ENCODE measurements at regions not wholly inside any gene's neighbourhood (a gene's known extent, or its start where the extent isn't known, plus 50 kb on each side); places are given as distances from the start of the nearest gene placed in this dataset.

GRCh38 chr12:61011767-61012423 lies 1248.3 kb upstream of the USP15 start:
- WGBS, 2 donors, result 59 to 64% methylated on average over 2 of the region's 2 CpGs

DNA sequence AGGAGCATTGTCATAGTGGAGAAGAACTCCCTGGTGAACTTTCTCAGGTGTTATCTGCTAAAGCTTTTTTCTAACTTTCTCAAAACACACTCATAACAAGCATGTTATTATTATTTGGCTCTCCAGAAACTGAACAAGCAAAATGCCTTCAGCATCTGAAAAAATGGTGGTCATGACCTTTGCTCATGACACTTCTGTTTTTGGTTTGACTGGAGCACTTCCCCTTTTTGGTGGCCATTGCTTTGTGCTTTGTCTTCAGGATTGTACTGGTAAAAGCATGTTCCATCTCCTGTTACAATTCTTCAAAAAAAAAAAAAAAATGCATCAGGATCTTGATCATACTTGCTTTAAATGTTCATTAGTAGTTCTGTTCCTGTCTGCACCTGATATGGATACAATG lies 1241.6 kb upstream of the USP15 start:
- Histone ChIP-seq H3K4me1 (no peaks in the 10 kb centered on the region), H3K9me3 (peaks cover 0 to 6% (median 0%) of the 10 kb centered on the region in 4 donors), H3K36me3 (no peaks in the 10 kb centered on the region), H3K27ac (no peak overlapping the region), H3K27me3 (no peaks in the 10 kb centered on the region), H3K4me3 (no peak overlapping the region)
- no peak for ATAC-seq (ENCODE audit: low FRiP score in 2 of 2)
- DNase-seq, result no peak
- no peak for TF ChIP-seq POLR2A (IDR thresholded peaks at IDR 0.05)
- TF ChIP-seq, protein P1, sequence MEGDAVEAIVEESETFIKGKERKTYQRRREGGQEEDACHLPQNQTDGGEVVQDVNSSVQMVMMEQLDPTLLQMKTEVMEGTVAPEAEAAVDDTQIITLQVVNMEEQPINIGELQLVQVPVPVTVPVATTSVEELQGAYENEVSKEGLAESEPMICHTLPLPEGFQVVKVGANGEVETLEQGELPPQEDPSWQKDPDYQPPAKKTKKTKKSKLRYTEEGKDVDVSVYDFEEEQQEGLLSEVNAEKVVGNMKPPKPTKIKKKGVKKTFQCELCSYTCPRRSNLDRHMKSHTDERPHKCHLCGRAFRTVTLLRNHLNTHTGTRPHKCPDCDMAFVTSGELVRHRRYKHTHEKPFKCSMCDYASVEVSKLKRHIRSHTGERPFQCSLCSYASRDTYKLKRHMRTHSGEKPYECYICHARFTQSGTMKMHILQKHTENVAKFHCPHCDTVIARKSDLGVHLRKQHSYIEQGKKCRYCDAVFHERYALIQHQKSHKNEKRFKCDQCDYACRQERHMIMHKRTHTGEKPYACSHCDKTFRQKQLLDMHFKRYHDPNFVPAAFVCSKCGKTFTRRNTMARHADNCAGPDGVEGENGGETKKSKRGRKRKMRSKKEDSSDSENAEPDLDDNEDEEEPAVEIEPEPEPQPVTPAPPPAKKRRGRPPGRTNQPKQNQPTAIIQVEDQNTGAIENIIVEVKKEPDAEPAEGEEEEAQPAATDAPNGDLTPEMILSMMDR (IDR thresholded peaks at IDR 0.05), result no peak
- TF ChIP-seq POLR2AphosphoS5 (IDR thresholded peaks at IDR 0.05), result no peak
- no peak for TF ChIP-seq EP300 (IDR thresholded peaks at IDR 0.05)

More at GRCh38 chr12:61011767-61012423, 1248.3 kb upstream of the USP15 start:
- Histone ChIP-seq H3K27me3 (no peaks in the 10 kb centered on the region), H3K4me3 (no peak overlapping the region), H3K9me3 (no peaks in the 10 kb centered on the region), H3K4me1 (no peaks in the 10 kb centered on the region), H3K36me3 (no peaks in the 10 kb centered on the region), H3K27ac (no peak overlapping the region)
- TF ChIP-seq POLR2AphosphoS5 (IDR thresholded peaks at IDR 0.05), result no peak
- TF ChIP-seq, protein P1 (IDR thresholded peaks at IDR 0.05), result no peak
- no peak for TF ChIP-seq EP300 (IDR thresholded peaks at IDR 0.05)
- no peak for TF ChIP-seq POLR2A (IDR thresholded peaks at IDR 0.05)
- DNase-seq (no peak), ATAC-seq (ENCODE audit: low FRiP score in 2 of 2) (no peak)

- H3K9me3 ChIP-seq, result peaks cover 0 to 6% (median 0%) of the 10 kb centered on the region in 4 donors
- no peaks in the 10 kb centered on the region for H3K27me3 ChIP-seq
- TF ChIP-seq POLR2A (IDR thresholded peaks at IDR 0.05), result no peak
- no peak for TF ChIP-seq EP300 (IDR thresholded peaks at IDR 0.05)
- TF ChIP-seq POLR2AphosphoS5 (IDR thresholded peaks at IDR 0.05), result no peak
- TF ChIP-seq, protein P1 (IDR thresholded peaks at IDR 0.05), result no peak
- 87 to 89% methylated on average over 10 to 15 of the region's 15 CpGs for WGBS, 2 donors
- H3K4me1 ChIP-seq, result no peaks in the 10 kb centered on the region
- ATAC-seq (ENCODE audit: low FRiP score in 2 of 2) (peak; percentile 19 to 26), DNase-seq (peak in 1 of 2 donors; percentile 56)
- H3K36me3 ChIP-seq, result no peaks in the 10 kb centered on the region
- H3K4me3 ChIP-seq, result no peak overlapping the region
- H3K27ac ChIP-seq, result no peak overlapping the region
These were observed 1237.0 kb upstream of the USP15 start for GRCh38 chr12:61023231-61023630.

DNA sequence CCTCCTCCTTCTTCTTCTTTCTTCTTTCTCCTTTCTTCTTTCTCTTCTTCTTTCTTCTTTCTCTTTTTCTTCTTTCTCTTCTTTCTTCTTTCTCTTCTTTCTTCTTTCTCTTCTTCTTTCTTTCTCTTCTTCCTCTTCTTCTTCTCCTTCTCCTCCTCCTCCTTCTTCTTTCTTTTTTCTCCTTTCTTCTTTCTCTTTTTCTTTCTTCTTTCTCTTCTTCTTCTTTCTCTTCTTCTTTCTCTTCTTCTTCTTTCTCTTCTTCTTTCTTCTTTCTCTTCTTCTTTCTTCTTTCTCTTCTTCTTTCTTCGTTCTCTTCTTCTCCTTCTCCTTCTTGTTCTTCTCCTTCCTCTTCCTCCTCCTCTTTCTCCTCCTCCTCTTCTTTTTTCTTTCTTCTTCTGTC lies 1230.7 kb upstream of the USP15 start:
- no peak for TF ChIP-seq POLR2A (IDR thresholded peaks at IDR 0.05)
- TF ChIP-seq, protein P1 (IDR thresholded peaks at IDR 0.05), result no peak
- TF ChIP-seq POLR2AphosphoS5 (IDR thresholded peaks at IDR 0.05), result no peak
- TF ChIP-seq EP300 (IDR thresholded peaks at IDR 0.05), result no peak
- Histone ChIP-seq H3K36me3 (no peaks in the 10 kb centered on the region), H3K27me3 (no peaks in the 10 kb centered on the region), H3K4me3 (no peak overlapping the region), H3K4me1 (no peaks in the 10 kb centered on the region), H3K9me3 (no peaks in the 10 kb centered on the region), H3K27ac (no peak overlapping the region)
- 63 to 69% methylated on average over 1 of the region's 1 CpG for WGBS, 2 donors
- no peak for ATAC-seq (ENCODE audit: low FRiP score in 2 of 2)
- DNase-seq, result no peak

GRCh38 chr12:61037792-61038191 lies 1222.4 kb upstream of the USP15 start:
- TF ChIP-seq POLR2AphosphoS5 (IDR thresholded peaks at IDR 0.05), result no peak
- no peak for TF ChIP-seq POLR2A (IDR thresholded peaks at IDR 0.05)
- TF ChIP-seq EP300 (IDR thresholded peaks at IDR 0.05), result no peak
- TF ChIP-seq, protein P1 (IDR thresholded peaks at IDR 0.05), result no peak
- Histone ChIP-seq H3K9me3 (no peaks in the 10 kb centered on the region), H3K36me3 (no peaks in the 10 kb centered on the region), H3K27me3 (no peaks in the 10 kb centered on the region), H3K4me3 (no peak overlapping the region), H3K27ac (no peak overlapping the region), H3K4me1 (no peaks in the 10 kb centered on the region)
- no peak for DNase-seq
- WGBS, 2 donors, result 66 to 74% methylated on average over 1 of the region's 1 CpG
- no peak for ATAC-seq (ENCODE audit: low FRiP score in 2 of 2)
